DOHH2 (cell line): ENCODE measurements at regions not wholly inside any gene's neighbourhood (a gene's known extent, or its start where the extent isn't known, plus 50 kb on each side); places are given as distances from the start of the nearest gene placed in this dataset.

ENCODE experiments used
- CTCF ChIP-seq: fragments of 200-600 bp; sonication (generic); IDR thresholded peaks from one replicate; pipeline ENCODE4 v1.5.1; 2014; ENCODE audit warnings: antibody characterized with exemption, mild to moderate bottlenecking, low read depth, low read length; ENCODE audit not compliant: poor library complexity, severe bottlenecking
- EZH2phosphoT487 ChIP-seq: fragments of 200-600 bp; sonication (generic); IDR thresholded peaks from 2 replicates; pipeline ENCODE4 v1.6.1; 2017; ENCODE audit warnings: borderline replicate concordance, mild to moderate bottlenecking, antibody characterized with exemption, low read length, moderate library complexity, mixed read lengths

GRCh38 chr10:130380056-130380455, 243.9 kb downstream of the GLRX3 start:
- TF ChIP-seq CTCF (no peak), EZH2phosphoT487 (no peak)
